ENCODE measurements at regions not wholly inside any gene's neighbourhood (a gene's known extent, or its start where the extent isn't known, plus 50 kb on each side); places are given as distances from the start of the nearest gene placed in this dataset.
"Not testable (repeated sequence)": the region's sequence is repeated elsewhere in the genome, so short reads cannot be mapped to it uniquely, and the experiment has no call there.

GRCh38 chr12:83556040-83556439 lies 869.3 kb downstream of the TMTC2 start:
- not testable (repeated sequence) for TF ChIP-seq CTCF, POLR2A (IDR thresholded peaks at IDR 0.05)
